Lung microvascular endothelial cell (primary cell): ENCODE measurements at regions not wholly inside any gene's neighbourhood (a gene's known extent, or its start where the extent isn't known, plus 50 kb on each side); places are given as distances from the start of the nearest gene placed in this dataset.

Experiments
- DNase-seq, 2 donors: peaks; one replicate each; pipeline versions ENCODE4 v3.0.0 to v3.0.0-alpha.2; 2010; ENCODE audit warnings: low read depth in 2 of 2

DNA sequence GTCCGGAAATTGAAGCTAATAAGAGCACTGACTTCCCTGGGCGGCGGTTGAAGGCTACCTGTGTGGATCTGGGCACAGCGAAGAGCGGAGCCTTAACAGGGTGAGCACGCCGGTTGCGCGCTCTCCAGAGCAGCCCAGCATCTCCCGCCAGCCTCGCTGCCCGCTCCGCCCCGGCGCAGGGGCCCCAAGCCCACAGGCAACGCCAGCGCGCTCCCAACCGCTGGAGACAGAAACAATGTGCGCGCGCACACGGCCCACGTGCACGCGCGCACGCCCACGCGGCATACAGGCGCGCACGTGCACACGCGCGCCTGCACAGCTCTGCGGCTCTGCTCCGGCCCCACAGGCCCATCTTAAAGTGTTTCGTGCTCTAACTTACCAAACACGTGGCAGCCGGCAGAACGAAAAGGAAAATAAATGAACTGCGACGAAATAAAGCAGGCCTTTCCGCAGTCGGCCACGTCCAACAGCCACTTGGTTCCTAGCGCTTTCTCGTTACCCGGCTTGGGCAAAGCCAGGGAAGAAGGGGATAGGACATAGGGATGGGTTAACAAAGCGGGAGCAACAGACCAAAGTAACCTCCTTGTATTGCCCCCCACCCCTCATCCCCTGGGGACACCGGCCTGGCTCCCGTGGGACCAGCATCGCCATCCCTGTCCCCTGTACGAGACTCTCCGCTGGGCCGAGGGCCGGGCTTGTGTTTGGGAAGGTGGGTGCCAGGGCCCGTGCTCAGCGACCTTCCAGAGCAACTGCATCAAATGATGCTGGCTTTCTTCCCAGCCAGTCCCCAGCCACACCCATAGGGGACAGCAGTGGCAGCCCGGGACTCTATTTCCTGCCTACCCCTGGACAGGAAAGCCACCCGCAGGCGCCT lies 203.7 kb downstream of the ABHD5 start:
- peak; percentile 67 to 84 for DNase-seq

- no peak for DNase-seq
These were observed 204.8 kb downstream of the ABHD5 start for GRCh38 chr3:43895573-43895972.

DNA sequence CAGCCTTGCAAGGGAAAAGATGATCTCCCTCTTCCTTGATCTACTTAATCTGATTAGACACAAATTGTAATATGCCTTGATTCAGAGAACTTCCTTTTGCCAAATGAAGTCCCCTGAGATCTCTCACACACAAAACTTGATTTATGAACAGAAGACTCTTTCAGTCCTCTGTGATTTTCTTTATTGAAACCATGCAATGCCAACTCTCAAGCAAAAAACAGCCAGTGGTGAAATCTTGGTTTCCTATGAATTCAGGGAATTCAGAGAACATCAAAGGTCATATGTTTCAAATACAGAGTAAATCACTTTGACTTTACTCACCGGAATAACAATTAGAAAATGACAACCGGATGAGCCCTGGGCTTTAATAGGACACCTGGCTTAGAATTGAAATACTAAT lies 211.7 kb downstream of the ABHD5 start:
- DNase-seq = no peak

DNA sequence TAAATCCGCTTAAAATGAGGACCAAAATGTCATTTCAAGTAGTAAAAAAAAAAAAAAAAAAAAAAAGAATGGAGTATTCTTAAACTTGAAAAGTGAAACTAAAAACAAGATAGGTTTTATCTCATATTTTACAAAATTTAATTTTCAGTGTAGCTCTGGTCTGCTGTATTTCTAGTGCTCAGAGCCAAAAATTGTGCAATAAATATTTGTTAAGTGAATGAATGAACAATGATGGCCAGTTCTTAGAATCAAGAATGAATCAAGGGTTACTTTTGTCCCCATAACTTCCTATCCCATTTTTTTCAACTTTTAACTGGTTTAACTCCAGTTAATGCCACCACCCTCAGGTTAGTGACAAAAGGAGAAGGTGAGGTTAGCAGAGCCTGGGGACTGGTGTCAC lies 214.4 kb downstream of the ABHD5 start:
- DNase-seq = no peak

- DNase-seq = no peak
These were observed 216.2 kb downstream of the ABHD5 start for GRCh38 chr3:43906849-43907507.

GRCh38 chr3:43907508-43907858 lies 216.7 kb downstream of the ABHD5 start:
- DNase-seq = no peak

DNA sequence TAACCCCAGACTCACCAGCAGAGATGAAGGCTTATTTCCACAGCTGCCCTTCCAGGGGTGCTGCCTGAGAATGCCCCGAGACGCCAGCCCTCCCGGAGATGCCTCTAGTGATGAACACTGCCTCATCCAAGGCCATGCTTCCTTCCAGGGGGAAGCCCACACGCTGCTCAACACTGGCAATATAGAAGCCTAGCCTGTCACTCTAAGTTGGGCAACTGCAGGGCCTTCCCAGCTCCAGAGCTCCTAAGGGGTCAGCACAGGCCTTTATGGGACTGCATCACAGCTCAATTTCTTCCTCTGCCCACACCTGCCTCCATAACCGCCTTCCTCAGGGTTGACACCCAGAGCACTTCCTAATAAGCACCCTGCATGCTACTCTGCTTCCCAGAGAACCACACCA lies 217.7 kb downstream of the ABHD5 start:
- DNase-seq = no peak

DNA sequence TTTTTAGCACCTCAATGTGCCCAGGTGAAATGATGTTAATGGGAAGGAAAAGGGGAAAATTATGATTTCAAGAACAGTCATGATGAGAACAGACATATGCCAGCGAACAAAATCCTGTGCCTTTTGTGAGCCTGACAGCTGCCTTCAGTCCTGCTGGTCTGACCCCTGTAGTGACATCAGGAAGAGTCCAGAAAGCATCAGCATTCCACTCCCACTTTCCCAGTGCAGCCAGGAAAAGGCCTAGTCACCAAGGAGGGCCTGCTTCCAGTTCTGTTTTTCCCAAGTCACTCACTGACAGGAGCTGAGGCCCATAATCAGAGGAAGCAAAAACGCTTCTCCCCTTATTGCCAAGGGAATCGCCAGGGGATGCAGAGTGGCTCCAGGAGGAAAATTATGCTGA lies 218.4 kb downstream of the ABHD5 start:
- no peak for DNase-seq

GRCh38 chr3:43910750-43911149 lies 220.0 kb downstream of the ABHD5 start:
- no peak for DNase-seq

- no peak for DNase-seq
These were observed 222.6 kb downstream of the ABHD5 start for GRCh38 chr3:43913036-43913948.

- DNase-seq = no peak
These were observed 223.5 kb downstream of the ABHD5 start for GRCh38 chr3:43914269-43914668.

GRCh38 chr3:43915546-43915945 lies 224.8 kb downstream of the ABHD5 start:
- no peak for DNase-seq

DNA sequence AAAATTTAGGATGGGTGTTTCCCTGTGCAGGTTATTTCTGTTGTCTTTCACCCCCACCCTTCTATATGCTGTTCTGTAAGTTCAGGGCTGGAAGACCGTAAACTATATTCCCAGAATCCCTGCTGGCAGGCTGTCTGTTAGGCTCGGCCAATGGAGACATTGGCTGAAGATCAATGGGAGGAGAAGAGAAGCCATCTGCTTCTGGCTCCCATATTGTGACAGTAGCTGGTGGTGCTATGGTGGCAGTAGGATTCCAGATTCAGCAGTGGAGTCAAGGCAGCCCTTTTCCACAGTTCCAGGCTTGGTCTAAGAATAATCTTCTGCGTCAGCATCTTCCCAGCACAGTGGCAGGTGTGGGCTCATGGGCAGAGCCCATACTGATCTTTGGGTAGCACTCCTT lies 226.6 kb downstream of the ABHD5 start:
- no peak for DNase-seq

- peak in 1 of 2 donors; percentile 12 for DNase-seq
These were observed 228.3 kb downstream of the ABHD5 start for GRCh38 chr3:43919029-43919428.

DNA sequence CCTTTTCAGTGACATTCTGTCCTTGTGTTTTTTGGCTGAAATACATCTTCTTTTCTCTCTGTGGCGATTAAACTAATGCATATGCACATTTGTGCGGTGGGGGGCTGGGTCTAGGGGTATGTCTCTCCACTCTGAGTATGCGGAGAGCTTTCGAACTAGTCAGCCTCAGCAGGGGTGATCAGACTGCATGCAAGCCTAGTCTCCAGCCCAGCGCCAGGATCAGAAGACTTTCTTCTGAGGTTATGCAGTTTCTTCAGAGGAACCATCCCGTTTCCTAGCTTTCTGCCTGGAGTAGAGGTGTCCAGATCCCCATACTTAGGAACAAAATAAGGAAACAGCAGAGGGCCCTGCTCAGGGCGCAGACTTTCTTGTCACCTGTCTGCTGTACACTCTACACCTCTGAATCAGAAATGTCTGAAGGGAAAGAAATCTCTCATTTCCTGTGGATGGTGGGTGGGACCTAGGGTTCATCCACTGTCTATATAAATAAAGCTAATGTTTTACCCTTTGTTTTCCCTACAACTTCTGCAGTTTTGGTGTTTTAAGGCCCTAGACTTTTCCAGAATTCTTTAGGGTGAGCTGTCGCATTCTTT lies 230.4 kb downstream of the ABHD5 start:
- no peak for DNase-seq

DNA sequence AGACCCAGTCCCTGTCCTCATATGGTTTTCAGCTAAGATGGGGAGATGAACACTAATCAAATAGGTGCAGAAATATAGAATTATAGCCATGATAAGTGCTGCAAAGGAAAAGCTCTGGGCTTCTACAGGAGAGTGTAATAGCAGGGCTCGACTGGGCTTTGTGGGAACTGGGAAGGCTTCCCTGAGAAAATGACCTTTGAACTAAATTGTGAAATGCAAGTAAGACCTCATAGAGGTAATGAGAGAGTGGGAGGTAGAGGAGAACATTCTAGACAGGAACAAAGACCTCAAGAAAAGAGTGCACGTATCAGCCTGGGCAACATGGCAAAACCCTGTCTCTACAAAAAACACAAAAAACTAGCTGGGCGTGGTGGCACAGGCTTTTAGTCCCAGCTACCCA lies 231.6 kb downstream of the ABHD5 start:
- DNase-seq = no peak

- DNase-seq = no peak
These were observed 232.6 kb downstream of the ABHD5 start for GRCh38 chr3:43923104-43923882.

GRCh38 chr3:43926055-43926454 lies 235.3 kb downstream of the ABHD5 start:
- DNase-seq = no peak

- no peak for DNase-seq
These were observed 242.2 kb downstream of the ABHD5 start for GRCh38 chr3:43932921-43933320.

DNA sequence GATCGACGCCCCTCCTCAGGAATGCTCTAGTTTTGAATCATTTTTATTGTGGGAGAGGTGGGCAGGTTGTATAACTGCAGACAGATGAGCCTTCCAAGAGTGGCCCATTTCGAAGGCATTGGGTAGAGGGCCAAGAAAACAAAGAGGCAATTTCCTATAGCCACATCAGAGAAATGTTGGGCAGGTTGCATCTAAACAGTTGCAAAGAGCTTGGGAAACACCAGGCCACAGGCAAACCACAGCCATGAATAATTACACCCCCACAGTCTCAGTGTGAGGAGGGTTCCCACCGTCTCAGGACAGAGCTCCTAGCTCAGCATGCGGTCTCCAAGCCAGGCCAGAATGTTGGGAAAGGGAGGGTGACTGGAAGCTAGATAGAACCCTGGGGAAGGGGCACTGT lies 257.3 kb downstream of the ABHD5 start:
- DNase-seq = no peak

GRCh38 chr3:43949594-43949993 lies 258.9 kb downstream of the ABHD5 start:
- no peak for DNase-seq
